Nephron (organoid): ENCODE measurements at regions not wholly inside any gene's neighbourhood (a gene's known extent, or its start where the extent isn't known, plus 50 kb on each side); places are given as distances from the start of the nearest gene placed in this dataset.

Source experiments
- H3K27ac Mint-ChIP-seq, 3 experiments: 2 replicates each; pipeline ENCODE4 v1.8.0; 2020; ENCODE audit warnings: mixed read lengths in 3 of 3, mild to moderate bottlenecking in 2 of 3, moderate library complexity in 1 of 3
- H3K27me3 Mint-ChIP-seq: 2 replicates; pipeline ENCODE4 v1.8.0; 2021; ENCODE audit warnings: low read depth, mild to moderate bottlenecking, moderate library complexity, mixed read lengths
- H3K36me3 Mint-ChIP-seq: 2 replicates; pipeline ENCODE4 v1.8.0; 2020; ENCODE audit warnings: low read depth, mixed read lengths
- H3K4me1 Mint-ChIP-seq: 2 replicates; pipeline ENCODE4 v1.8.0; 2020; ENCODE audit warnings: mixed read lengths
- H3K4me3 Mint-ChIP-seq, 3 experiments: 2 replicates each; pipeline ENCODE4 v1.8.0; 2020; ENCODE audit warnings: mild to moderate bottlenecking in 3 of 3, mixed read lengths in 3 of 3, moderate library complexity in 2 of 3
- H3K9me3 Mint-ChIP-seq: 2 replicates; pipeline ENCODE4 v1.8.0; 2020; ENCODE audit warnings: mixed read lengths
- TF ChIP-seq, protein P1 (sequence below), 3 experiments: fragments of 200-600 bp; sonication (generic); IDR thresholded peaks; one replicate each; pipeline ENCODE4 v1.5.0; 2021; ENCODE audit warnings: antibody characterized with exemption in 3 of 3; ENCODE audit not compliant: unreplicated experiment in 3 of 3

DNA sequence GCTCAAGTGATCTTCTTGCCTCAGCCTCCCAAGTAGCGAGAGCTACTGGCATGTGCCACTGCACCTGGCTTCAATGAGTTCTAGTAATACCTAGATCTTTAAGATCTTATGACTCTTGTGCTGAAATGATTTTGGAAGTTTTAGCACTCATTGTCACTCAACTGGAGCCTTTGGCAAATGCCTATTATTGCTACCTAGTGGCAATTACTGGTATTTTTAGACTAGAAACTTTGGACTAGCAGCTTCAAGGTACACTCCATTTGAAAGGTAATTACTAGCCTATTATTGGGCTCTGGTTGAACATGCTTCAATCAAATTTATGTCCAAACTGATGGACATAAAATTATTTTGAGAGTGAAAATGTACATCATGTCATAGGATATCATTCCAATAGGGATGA, 80.7 kb upstream of the MUCL1 start:
- Mint-ChIP-seq H3K27ac (no peak overlapping the region), H3K36me3 (no peaks in the 10 kb centered on the region), H3K27me3 (no peaks in the 10 kb centered on the region), H3K9me3 (peaks cover 10% of the 10 kb centered on the region), H3K4me3 (no peak overlapping the region), H3K4me1 (no peaks in the 10 kb centered on the region)
- TF ChIP-seq, protein P1, sequence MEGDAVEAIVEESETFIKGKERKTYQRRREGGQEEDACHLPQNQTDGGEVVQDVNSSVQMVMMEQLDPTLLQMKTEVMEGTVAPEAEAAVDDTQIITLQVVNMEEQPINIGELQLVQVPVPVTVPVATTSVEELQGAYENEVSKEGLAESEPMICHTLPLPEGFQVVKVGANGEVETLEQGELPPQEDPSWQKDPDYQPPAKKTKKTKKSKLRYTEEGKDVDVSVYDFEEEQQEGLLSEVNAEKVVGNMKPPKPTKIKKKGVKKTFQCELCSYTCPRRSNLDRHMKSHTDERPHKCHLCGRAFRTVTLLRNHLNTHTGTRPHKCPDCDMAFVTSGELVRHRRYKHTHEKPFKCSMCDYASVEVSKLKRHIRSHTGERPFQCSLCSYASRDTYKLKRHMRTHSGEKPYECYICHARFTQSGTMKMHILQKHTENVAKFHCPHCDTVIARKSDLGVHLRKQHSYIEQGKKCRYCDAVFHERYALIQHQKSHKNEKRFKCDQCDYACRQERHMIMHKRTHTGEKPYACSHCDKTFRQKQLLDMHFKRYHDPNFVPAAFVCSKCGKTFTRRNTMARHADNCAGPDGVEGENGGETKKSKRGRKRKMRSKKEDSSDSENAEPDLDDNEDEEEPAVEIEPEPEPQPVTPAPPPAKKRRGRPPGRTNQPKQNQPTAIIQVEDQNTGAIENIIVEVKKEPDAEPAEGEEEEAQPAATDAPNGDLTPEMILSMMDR (IDR thresholded peaks at IDR 0.05; ENCODE audit: unreplicated experiment in 3 of 3): no peak

DNA sequence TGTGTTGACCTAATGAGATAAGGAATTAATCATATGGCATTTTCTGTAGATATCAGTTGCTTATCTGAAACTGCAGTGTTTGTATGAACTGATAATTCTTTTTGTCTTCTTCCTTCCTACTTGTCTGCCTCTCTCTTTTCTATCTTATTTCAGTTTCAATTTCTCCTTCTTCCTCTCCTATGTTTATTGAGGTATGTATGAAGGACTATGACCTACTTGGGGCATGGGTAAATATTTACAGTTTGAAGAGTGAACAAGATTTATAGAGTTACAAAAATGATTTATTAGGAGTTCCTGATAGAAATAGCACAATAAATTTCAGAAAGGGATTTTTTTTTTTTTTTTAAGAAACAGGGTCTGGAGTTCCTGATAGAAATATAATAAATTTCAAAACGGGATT, 88.7 kb upstream of the MUCL1 start:
- no peak overlapping the region for H3K27ac Mint-ChIP-seq
- H3K27me3 Mint-ChIP-seq: no peaks in the 10 kb centered on the region
- H3K4me3 Mint-ChIP-seq: no peak overlapping the region

DNA sequence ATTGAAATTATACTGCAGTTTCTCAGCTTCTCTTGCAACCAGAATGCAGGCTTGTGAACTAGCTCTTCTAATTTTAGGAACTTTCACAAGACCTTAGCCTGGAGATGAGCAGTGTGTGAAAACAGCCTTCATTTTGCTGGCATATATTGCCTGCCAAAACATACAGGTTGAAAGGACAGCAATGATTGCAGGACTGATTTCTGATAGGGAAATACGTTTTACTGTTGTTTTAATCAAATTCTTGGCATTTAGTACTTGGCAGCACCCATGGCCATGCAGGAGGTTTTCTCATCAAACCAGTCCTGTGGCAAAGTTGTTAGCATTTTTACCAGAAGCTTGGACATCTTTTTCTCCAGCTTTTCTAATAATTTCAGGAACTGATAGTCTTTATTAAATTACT, 91.9 kb upstream of the MUCL1 start:
- Mint-ChIP-seq H3K4me1 (no peaks in the 10 kb centered on the region), H3K36me3 (no peaks in the 10 kb centered on the region)

More for the DNA sequence above, 88.7 kb upstream of the MUCL1 start:
- H3K4me1 Mint-ChIP-seq: no peaks in the 10 kb centered on the region
- no peaks in the 10 kb centered on the region for H3K36me3 Mint-ChIP-seq
- no peaks in the 10 kb centered on the region for H3K9me3 Mint-ChIP-seq
- TF ChIP-seq, protein P1 (IDR thresholded peaks at IDR 0.05; ENCODE audit: unreplicated experiment in 3 of 3): no peak

DNA sequence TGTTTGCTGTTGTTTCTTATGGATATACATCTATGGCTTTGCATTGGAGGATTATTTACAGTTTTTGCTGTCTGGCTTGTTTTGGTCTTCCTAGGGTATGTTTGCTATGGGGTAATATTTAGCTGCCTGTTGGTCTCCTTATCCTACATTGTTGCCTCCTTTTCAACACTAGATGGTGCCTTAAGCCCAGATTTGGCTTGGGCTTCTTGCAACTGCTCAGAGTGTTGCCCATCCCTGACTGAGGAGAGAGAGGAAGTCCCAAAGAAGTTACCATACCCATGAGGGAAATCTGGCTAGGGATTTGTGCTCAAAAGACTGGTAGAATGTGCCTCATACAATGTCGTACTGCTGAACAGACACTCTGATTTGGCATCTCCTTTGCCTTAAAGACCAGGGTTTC, 94.6 kb upstream of the MUCL1 start:
- H3K27me3 Mint-ChIP-seq: no peaks in the 10 kb centered on the region

More for the DNA sequence above, 91.9 kb upstream of the MUCL1 start:
- TF ChIP-seq, protein P1 (IDR thresholded peaks at IDR 0.05; ENCODE audit: unreplicated experiment in 3 of 3): no peak
- H3K27me3 Mint-ChIP-seq: no peaks in the 10 kb centered on the region
- H3K4me3 Mint-ChIP-seq: no peak overlapping the region
- no peak overlapping the region for H3K27ac Mint-ChIP-seq
- H3K9me3 Mint-ChIP-seq: peaks cover 7% of the 10 kb centered on the region

DNA sequence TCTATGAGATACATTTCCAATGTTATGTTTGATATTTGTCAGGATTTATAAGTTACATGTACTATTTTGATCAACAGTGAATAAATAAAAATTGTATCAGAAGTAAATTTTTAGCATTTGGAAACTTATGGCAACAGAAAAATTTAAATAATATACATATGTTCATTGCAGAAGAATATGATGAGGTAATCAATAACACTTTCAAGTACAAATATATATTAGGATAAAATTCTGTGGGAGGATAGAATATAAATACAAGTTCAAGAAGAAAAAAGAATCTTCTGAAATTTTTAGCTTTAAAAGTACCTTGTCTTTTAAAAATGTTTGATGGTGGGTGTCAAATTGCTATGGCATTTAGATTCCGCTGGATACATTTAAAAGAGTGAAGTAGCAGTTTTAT, 102.8 kb upstream of the MUCL1 start:
- Mint-ChIP-seq H3K4me3 (no peak overlapping the region), H3K36me3 (no peaks in the 10 kb centered on the region), H3K27ac (no peak overlapping the region), H3K27me3 (peaks cover 4% of the 10 kb centered on the region), H3K4me1 (no peaks in the 10 kb centered on the region), H3K9me3 (peaks cover 5% of the 10 kb centered on the region)
- TF ChIP-seq, protein P1 (IDR thresholded peaks at IDR 0.05; ENCODE audit: unreplicated experiment in 3 of 3): no peak

More for the DNA sequence above, 94.6 kb upstream of the MUCL1 start:
- no peaks in the 10 kb centered on the region for H3K4me1 Mint-ChIP-seq
- H3K27ac Mint-ChIP-seq: no peak overlapping the region
- H3K36me3 Mint-ChIP-seq: no peaks in the 10 kb centered on the region
- peaks cover 8% of the 10 kb centered on the region for H3K9me3 Mint-ChIP-seq
- TF ChIP-seq, protein P1 (IDR thresholded peaks at IDR 0.05; ENCODE audit: unreplicated experiment in 3 of 3): peak in 2 of 3 experiments; percentile 22 to 46
- H3K4me3 Mint-ChIP-seq: no peak overlapping the region

DNA sequence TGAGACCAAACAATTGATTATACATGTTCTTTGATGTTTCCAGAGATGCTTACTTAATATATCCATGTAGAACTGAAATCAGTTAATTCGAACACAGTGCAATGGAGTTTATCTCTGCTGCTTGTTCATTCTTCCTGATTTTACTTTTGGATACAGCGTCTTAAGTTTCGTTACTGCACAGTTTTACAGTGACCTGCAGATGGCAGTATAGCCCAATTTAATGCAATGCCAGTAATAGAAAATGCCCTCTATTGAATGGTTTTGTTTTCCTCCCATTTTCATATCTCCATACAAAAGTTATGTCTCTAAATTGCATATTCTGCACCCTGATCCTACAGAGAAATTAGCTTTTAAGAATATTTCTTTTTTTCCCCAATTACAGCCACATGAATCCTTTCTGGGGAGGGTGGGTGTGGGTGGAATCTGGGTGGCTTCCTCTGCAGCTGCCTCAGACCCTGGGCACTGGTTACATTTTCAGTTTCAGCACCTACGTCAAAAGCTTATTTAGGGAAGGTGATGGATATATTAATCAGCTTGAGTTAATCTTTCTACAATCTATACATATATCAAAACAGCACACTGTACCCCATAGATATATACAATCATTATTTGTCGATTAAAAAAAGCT, 101.1 kb upstream of the DCD start:
- Mint-ChIP-seq H3K9me3 (peaks cover 2% of the 10 kb centered on the region), H3K4me3 (no peak overlapping the region), H3K27ac (no peak overlapping the region), H3K4me1 (no peaks in the 10 kb centered on the region), H3K36me3 (no peaks in the 10 kb centered on the region), H3K27me3 (peaks cover 4% of the 10 kb centered on the region)
- TF ChIP-seq, protein P1 (IDR thresholded peaks at IDR 0.05; ENCODE audit: unreplicated experiment in 3 of 3): peak; percentile 75 to 82 (median 80)
